HepG2 (cell line): ENCODE measurements at regions not wholly inside any gene's neighbourhood (a gene's known extent, or its start where the extent isn't known, plus 50 kb on each side); places are given as distances from the start of the nearest gene placed in this dataset.

Experiments used
- ATF1 ChIP-seq: IDR thresholded peaks from 2 replicates; pipeline ENCODE4 v1.6.1; 2016; ENCODE audit warnings: mild to moderate bottlenecking, control low read depth
- EZH2 ChIP-seq: conservative IDR thresholded peaks from 2 replicates; pipeline ENCODE4 v1.6.1; 2012; ENCODE audit warnings: mild to moderate bottlenecking, low read depth, low read length, moderate library complexity
- HDAC6 ChIP-seq: fragments of 200-600 bp; sonication (generic); IDR thresholded peaks from 2 replicates; pipeline ENCODE4 v1.7.0; 2017; ENCODE audit warnings: mild to moderate bottlenecking, antibody characterized with exemption, low read length, low read depth
- ZNF274 ChIP-seq: sonication (generic); formaldehyde crosslinking; IDR thresholded peaks from 2 replicates; pipeline ENCODE4 v1.5.1; 2020; ENCODE audit warnings: mild to moderate bottlenecking, missing genetic modification reagents
- ZNF280D ChIP-seq: sonication (generic); formaldehyde crosslinking; IDR thresholded peaks from 2 replicates; pipeline ENCODE4 v1.5.1; 2020; ENCODE audit warnings: mild to moderate bottlenecking, missing genetic modification reagents
- ZNF558 ChIP-seq: sonication (generic); formaldehyde crosslinking; IDR thresholded peaks from 2 replicates; pipeline ENCODE4 v1.9.0; 2022; ENCODE audit warnings: mild to moderate bottlenecking, missing genetic modification reagents, borderline replicate concordance

- no peak for TF ChIP-seq ZNF280D (CRISPR knock-in tag)
- no peak for TF ChIP-seq EZH2
- TF ChIP-seq ZNF274 (CRISPR knock-in tag) = no peak
- no peak for TF ChIP-seq ATF1 (CRISPR knock-in tag)
- no peak for TF ChIP-seq HDAC6
- no peak for TF ChIP-seq ZNF558
Observed at GRCh38 chr12:84696908-84697540, 215.6 kb downstream of the SLC6A15 start.
